Parathyroid adenoma (tissue), 2 donors: ENCODE measurements at regions not wholly inside any gene's neighbourhood (a gene's known extent, or its start where the extent isn't known, plus 50 kb on each side); places are given as distances from the start of the nearest gene placed in this dataset.

ENCODE experiments used
- H2AFZ ChIP-seq: fragments of 300-600 bp; sonication (generic); one replicate; pipeline ENCODE4 v1.7.0; 2017; ENCODE audit warnings: antibody characterized with exemption, mild to moderate bottlenecking
- H3K27ac ChIP-seq: fragments of 300-600 bp; sonication (generic); one replicate; pipeline ENCODE4 v1.7.0; 2017
- H3K27me3 ChIP-seq: fragments of 300-600 bp; sonication (generic); one replicate; pipeline ENCODE4 v1.7.0; 2017; ENCODE audit warnings: low read length; ENCODE audit not compliant: control insufficient read depth, insufficient read depth
- H3K36me3 ChIP-seq: fragments of 300-600 bp; sonication (generic); one replicate; pipeline ENCODE4 v1.7.0; 2017; ENCODE audit warnings: low read length; ENCODE audit not compliant: control insufficient read depth, insufficient read depth
- H3K4me1 ChIP-seq: fragments of 300-600 bp; sonication (generic); one replicate; pipeline ENCODE4 v1.7.0; 2017; ENCODE audit warnings: control low read depth
- H3K4me2 ChIP-seq: fragments of 300-600 bp; sonication (generic); one replicate; pipeline ENCODE4 v1.7.0; 2017; ENCODE audit warnings: low read length
- H3K4me3 ChIP-seq: fragments of 300-600 bp; sonication (generic); one replicate; pipeline ENCODE4 v1.7.0; 2017; ENCODE audit warnings: low read depth, low read length
- H3K79me2 ChIP-seq: fragments of 300-600 bp; sonication (generic); one replicate; pipeline ENCODE4 v1.7.0; 2017; ENCODE audit warnings: control low read depth
- H3K9ac ChIP-seq: fragments of 300-600 bp; sonication (generic); one replicate; pipeline ENCODE4 v1.7.0; 2017; ENCODE audit warnings: mild to moderate bottlenecking
- H3K9me3 ChIP-seq: fragments of 300-600 bp; sonication (generic); one replicate; pipeline ENCODE4 v1.7.0; 2017; ENCODE audit warnings: low read length; ENCODE audit not compliant: control insufficient read depth
- TF ChIP-seq, protein P1 (sequence below): fragments of 300-600 bp; sonication (generic); IDR thresholded peaks from one replicate; pipeline ENCODE4 v1.7.0; 2017; ENCODE audit warnings: antibody characterized with exemption, mild to moderate bottlenecking
- donor health status: primary hyperparathyroidism.

DNA sequence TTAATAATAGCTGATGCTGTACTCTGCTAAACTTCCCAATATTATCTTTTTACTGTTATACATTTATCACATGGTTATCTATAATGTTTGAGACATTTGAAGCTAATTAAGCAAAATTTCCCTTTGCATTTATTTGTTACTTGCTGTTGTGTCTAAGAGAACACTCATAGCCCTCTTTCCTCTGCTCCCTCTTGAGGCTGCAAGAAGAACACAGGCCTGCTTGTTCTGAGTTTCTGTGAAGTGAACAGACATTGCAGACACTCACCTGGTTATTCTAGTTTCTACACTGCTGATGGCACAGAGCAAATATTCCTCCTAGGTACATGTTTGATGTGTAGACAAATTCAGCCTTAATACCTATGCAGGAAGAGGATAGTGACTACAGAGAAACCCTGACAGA lies 367.8 kb downstream of the GASK1B start:
- Histone ChIP-seq H3K27me3 (no peaks in the 10 kb centered on the region), H3K9me3 (no peaks in the 10 kb centered on the region), H3K9ac (no peak overlapping the region), H3K27ac (no peak overlapping the region), H3K36me3 (no peaks in the 10 kb centered on the region), H3K4me3 (no peak overlapping the region), H3K79me2 (no peaks in the 10 kb centered on the region), H3K4me1 (no peaks in the 10 kb centered on the region), H3K4me2 (no peak overlapping the region), H2AFZ (no peak overlapping the region)
- TF ChIP-seq, protein P1, sequence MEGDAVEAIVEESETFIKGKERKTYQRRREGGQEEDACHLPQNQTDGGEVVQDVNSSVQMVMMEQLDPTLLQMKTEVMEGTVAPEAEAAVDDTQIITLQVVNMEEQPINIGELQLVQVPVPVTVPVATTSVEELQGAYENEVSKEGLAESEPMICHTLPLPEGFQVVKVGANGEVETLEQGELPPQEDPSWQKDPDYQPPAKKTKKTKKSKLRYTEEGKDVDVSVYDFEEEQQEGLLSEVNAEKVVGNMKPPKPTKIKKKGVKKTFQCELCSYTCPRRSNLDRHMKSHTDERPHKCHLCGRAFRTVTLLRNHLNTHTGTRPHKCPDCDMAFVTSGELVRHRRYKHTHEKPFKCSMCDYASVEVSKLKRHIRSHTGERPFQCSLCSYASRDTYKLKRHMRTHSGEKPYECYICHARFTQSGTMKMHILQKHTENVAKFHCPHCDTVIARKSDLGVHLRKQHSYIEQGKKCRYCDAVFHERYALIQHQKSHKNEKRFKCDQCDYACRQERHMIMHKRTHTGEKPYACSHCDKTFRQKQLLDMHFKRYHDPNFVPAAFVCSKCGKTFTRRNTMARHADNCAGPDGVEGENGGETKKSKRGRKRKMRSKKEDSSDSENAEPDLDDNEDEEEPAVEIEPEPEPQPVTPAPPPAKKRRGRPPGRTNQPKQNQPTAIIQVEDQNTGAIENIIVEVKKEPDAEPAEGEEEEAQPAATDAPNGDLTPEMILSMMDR: no peak

DNA sequence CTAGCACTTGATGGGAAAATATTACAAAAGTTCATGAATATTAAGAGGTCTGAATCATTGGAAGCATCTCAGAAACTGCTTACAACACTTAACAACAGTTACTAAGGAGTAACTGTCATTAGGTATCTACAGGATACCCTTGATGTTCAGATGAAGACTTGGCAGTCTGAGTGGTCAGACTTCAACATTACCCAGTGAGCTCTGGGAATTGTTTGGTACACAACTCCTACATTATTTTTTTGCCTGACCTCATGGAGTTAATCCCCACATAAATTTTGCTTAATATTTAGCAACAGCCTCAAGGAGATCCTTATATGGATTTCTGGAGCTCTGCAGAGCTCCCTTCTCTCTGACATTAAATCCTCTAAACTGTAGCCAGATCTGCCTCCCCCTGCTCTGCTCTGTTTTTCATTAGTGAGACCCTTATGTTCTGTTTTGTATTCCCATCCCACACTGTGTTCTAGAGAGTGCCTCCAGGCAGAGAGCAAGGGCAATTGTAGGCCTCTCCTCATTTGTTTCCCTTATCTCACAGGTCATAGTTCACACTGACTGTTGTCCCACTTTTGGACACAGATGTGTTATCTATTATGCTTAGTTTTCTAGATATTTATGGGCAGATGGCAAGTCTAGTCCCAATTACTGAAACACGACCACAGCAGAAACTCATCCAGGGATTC lies 368.8 kb downstream of the GASK1B start:
- H2AFZ ChIP-seq: no peak overlapping the region
- H3K4me3 ChIP-seq: no peak overlapping the region
- H3K9me3 ChIP-seq: no peaks in the 10 kb centered on the region
- H3K79me2 ChIP-seq: no peaks in the 10 kb centered on the region
- no peak overlapping the region for H3K4me2 ChIP-seq
- TF ChIP-seq, protein P1: no peak
- no peaks in the 10 kb centered on the region for H3K36me3 ChIP-seq
- H3K9ac ChIP-seq: no peak overlapping the region
- H3K4me1 ChIP-seq: no peaks in the 10 kb centered on the region
- H3K27ac ChIP-seq: no peak overlapping the region
- H3K27me3 ChIP-seq: no peaks in the 10 kb centered on the region

DNA sequence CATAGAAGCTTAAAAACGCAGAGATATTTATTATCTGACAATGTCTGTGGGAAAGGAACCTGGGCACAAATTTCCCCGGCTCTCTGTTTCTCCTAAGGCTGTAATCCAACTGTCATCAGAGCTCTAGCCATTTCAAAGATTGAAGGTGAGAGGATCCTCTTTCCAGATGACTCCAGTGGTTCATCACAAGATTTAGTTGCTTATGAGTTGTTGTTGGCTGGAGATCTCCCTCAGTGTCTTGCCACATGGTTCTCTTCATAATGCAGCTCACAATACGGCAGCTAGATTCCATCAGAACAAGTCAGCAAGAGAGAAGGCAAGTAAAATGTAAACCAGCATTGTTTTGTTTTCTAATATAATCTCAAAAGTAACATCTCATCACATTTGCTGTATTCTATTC lies 369.4 kb downstream of the GASK1B start:
- no peak overlapping the region for H2AFZ ChIP-seq
- no peak overlapping the region for H3K4me3 ChIP-seq
- H3K9me3 ChIP-seq: no peaks in the 10 kb centered on the region
- H3K4me1 ChIP-seq: no peaks in the 10 kb centered on the region
- TF ChIP-seq, protein P1: no peak
- no peaks in the 10 kb centered on the region for H3K36me3 ChIP-seq
- H3K27me3 ChIP-seq: no peaks in the 10 kb centered on the region
- H3K79me2 ChIP-seq: no peaks in the 10 kb centered on the region
- H3K9ac ChIP-seq: no peak overlapping the region
- H3K4me2 ChIP-seq: no peak overlapping the region
- no peak overlapping the region for H3K27ac ChIP-seq

DNA sequence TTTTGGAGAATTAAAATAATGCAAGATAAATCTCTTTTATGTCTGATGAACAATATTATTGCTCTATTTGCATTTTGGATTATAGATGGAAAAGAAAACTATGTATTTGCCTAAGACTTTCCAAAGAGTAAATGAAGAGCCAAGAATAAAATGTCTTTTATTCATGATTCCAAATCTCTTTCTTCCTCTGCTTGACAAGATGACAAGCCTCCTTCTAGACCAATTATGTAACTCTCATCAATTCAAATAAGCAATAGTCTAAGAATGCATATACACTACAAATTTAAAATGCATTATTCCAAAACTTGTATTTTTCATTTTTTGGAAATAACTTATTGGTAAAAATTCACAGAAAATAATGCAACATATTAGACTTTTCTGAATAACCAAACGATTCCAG lies 377.3 kb downstream of the GASK1B start:
- H3K27ac ChIP-seq: no peak overlapping the region
- H3K4me1 ChIP-seq: no peaks in the 10 kb centered on the region
- no peak overlapping the region for H2AFZ ChIP-seq
- H3K4me3 ChIP-seq: no peak overlapping the region
- TF ChIP-seq, protein P1: no peak
- no peaks in the 10 kb centered on the region for H3K27me3 ChIP-seq
- no peak overlapping the region for H3K9ac ChIP-seq
- no peaks in the 10 kb centered on the region for H3K9me3 ChIP-seq
- no peak overlapping the region for H3K4me2 ChIP-seq
- H3K36me3 ChIP-seq: no peaks in the 10 kb centered on the region
- no peaks in the 10 kb centered on the region for H3K79me2 ChIP-seq

DNA sequence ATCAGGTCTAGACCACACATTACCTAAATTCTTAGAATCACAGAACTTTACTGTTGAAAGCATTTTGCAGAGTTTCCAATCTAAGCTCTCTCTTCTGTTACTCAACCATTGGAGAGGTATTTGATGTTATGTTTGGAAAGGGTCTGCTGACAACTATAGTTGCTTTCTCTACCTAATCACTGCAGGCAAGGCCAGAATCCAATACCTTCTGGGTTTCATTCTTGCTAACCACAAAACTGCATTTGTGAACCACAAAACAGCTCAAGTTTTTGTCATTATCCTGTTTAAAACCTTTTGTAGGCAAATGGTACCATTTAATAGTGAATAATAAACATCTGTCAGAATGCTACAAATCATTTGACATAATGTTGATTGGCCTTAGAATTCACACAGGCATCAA lies 380.1 kb downstream of the GASK1B start:
- H3K27me3 ChIP-seq: no peaks in the 10 kb centered on the region
- no peak overlapping the region for H3K4me2 ChIP-seq
- H3K9me3 ChIP-seq: no peaks in the 10 kb centered on the region
- H3K4me3 ChIP-seq: no peak overlapping the region
- no peak overlapping the region for H3K27ac ChIP-seq
- TF ChIP-seq, protein P1: no peak
- no peaks in the 10 kb centered on the region for H3K36me3 ChIP-seq
- no peak overlapping the region for H2AFZ ChIP-seq
- H3K79me2 ChIP-seq: no peaks in the 10 kb centered on the region
- H3K9ac ChIP-seq: no peak overlapping the region
- H3K4me1 ChIP-seq: no peaks in the 10 kb centered on the region
